HEK293 (cell line): ENCODE measurements at regions not wholly inside any gene's neighbourhood (a gene's known extent, or its start where the extent isn't known, plus 50 kb on each side); places are given as distances from the start of the nearest gene placed in this dataset.

Experiments used
- GLIS1 ChIP-seq: fragments of 450-650 bp; formaldehyde crosslinking; IDR thresholded peaks from 2 replicates; pipeline ENCODE4 v1.5.1; 2016; ENCODE audit warnings: missing biosample characterization, missing genetic modification characterization
- IKZF3 ChIP-seq: fragments of 450-650 bp; IDR thresholded peaks from 2 replicates; pipeline ENCODE4 v1.5.0; 2018; ENCODE audit warnings: missing biosample characterization, mild to moderate bottlenecking, missing genetic modification characterization, moderate library complexity
- OSR2 ChIP-seq: fragments of 450-650 bp; formaldehyde crosslinking; IDR thresholded peaks from 2 replicates; pipeline ENCODE4 v1.5.1; 2016; ENCODE audit warnings: missing biosample characterization, missing genetic modification characterization
- ZBTB48 ChIP-seq: fragments of 450-650 bp; formaldehyde crosslinking; IDR thresholded peaks from 2 replicates; pipeline ENCODE4 v1.5.1; 2016; ENCODE audit warnings: missing biosample characterization, missing genetic modification characterization
- ZNF121 ChIP-seq: fragments of 450-650 bp; formaldehyde crosslinking; IDR thresholded peaks from 2 replicates; pipeline ENCODE4 v1.5.1; 2016; ENCODE audit warnings: missing biosample characterization, missing genetic modification characterization
- ZNF202 ChIP-seq: fragments of 450-650 bp; formaldehyde crosslinking; IDR thresholded peaks from 2 replicates; pipeline ENCODE4 v1.5.1; 2016; ENCODE audit warnings: missing biosample characterization, missing genetic modification characterization, borderline replicate concordance
- ZNF239 ChIP-seq: fragments of 450-650 bp; formaldehyde crosslinking; IDR thresholded peaks from 2 replicates; pipeline ENCODE4 v1.5.1; 2016; ENCODE audit warnings: missing biosample characterization, missing genetic modification characterization

DNA sequence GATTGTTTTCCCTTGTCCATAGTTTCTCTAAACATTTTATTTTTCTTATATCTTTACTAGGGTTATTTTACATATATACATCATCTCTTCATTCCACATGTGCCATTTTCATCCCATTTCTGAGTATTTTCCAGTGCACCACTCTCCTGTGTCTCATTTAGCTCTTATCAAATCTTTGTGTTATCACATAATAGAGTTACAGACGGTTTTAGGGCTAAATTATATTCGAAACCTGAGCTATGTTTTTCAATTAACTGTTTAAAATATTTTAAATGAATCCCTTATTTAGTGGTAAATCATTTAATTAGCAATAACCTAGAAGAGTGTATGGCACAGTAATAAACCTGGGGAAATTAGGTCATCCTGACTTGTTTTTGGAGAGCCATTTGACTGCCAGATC is 160.4 kb upstream of the DCN start:
- TF ChIP-seq ZNF121 (tag by site-specific recombination): no peak
- no peak for TF ChIP-seq IKZF3 (tag by site-specific recombination)
- TF ChIP-seq ZNF202 (tag by site-specific recombination): no peak
- TF ChIP-seq ZNF239 (tag by site-specific recombination): no peak
- no peak for TF ChIP-seq GLIS1 (tag by site-specific recombination)
- no peak for TF ChIP-seq OSR2 (tag by site-specific recombination)
- no peak for TF ChIP-seq ZBTB48 (tag by site-specific recombination)
